HL-60/S4 treated with retinoic acid at 250 ng/mL for 4 days and 3 days (cell line): ENCODE measurements at regions not wholly inside any gene's neighbourhood (a gene's known extent, or its start where the extent isn't known, plus 50 kb on each side); places are given as distances from the start of the nearest gene placed in this dataset.

Source experiments
- in situ Hi-C: fragments of 300-500 bp; cut with MboI; formaldehyde crosslinking; loops from 2 replicates; pipeline ENCODE4 v1.7.0; 2022; ENCODE audit warnings: low sequenced_read_pairs

GRCh38 chr4:153075836-153076518 is 128.3 kb upstream of the TRIM2 start:
- in situ Hi-C loops, result no loop called here

GRCh38 chr4:153076861-153077260 is 127.4 kb upstream of the TRIM2 start:
- in situ Hi-C loops, result no loop called here

GRCh38 chr4:153079857-153080391 is 124.3 kb upstream of the TRIM2 start:
- in situ Hi-C loops, result no loop called here

- in situ Hi-C loops, result no loop called here
These were observed 123.2 kb upstream of the TRIM2 start for GRCh38 chr4:153081006-153081580.

GRCh38 chr4:153081693-153082092 is 122.5 kb upstream of the TRIM2 start:
- in situ Hi-C loops, result no loop called here

GRCh38 chr4:153082322-153083301 is 121.6 kb upstream of the TRIM2 start:
- in situ Hi-C loops, result no loop called here

GRCh38 chr4:153083447-153083947 is 120.7 kb upstream of the TRIM2 start:
- in situ Hi-C loops, result no loop called here

GRCh38 chr4:153084224-153084979 is 119.8 kb upstream of the TRIM2 start:
- in situ Hi-C loops, result no loop called here

- in situ Hi-C loops, result no loop called here
These were observed 119.1 kb upstream of the TRIM2 start for GRCh38 chr4:153084980-153085630.

GRCh38 chr4:153087671-153088194 is 116.5 kb upstream of the TRIM2 start:
- in situ Hi-C loops, result no loop called here

GRCh38 chr4:153089742-153090141 is 114.5 kb upstream of the TRIM2 start:
- in situ Hi-C loops, result no loop called here

- in situ Hi-C loops, result no loop called here
These were observed 114.1 kb upstream of the TRIM2 start for GRCh38 chr4:153090181-153090580.

- in situ Hi-C loops, result no loop called here
These were observed 113.4 kb upstream of the TRIM2 start for GRCh38 chr4:153090670-153091385.

- in situ Hi-C loops, result no loop called here
These were observed 110.8 kb upstream of the TRIM2 start for GRCh38 chr4:153093396-153093795.

GRCh38 chr4:153093802-153094201 is 110.4 kb upstream of the TRIM2 start:
- in situ Hi-C loops, result no loop called here

GRCh38 chr4:153094435-153094834 is 109.8 kb upstream of the TRIM2 start:
- in situ Hi-C loops, result no loop called here

- in situ Hi-C loops, result no loop called here
These were observed 108.6 kb upstream of the TRIM2 start for GRCh38 chr4:153095448-153096204.

GRCh38 chr4:153096344-153096743 is 107.9 kb upstream of the TRIM2 start:
- in situ Hi-C loops, result no loop called here
